ENCODE measurements at regions not wholly inside any gene's neighbourhood (a gene's known extent, or its start where the extent isn't known, plus 50 kb on each side); places are given as distances from the start of the nearest gene placed in this dataset.
"Not testable (repeated sequence)": the region's sequence is repeated elsewhere in the genome, so short reads cannot be mapped to it uniquely, and the experiment has no call there.

- intact Hi-C loops (cut with DNase I), result no loop called here
Measured at GRCh38 chr15:47129033-47129432, 588.3 kb upstream of the SEMA6D start.

GRCh38 chr15:47131450-47131849, 585.9 kb upstream of the SEMA6D start:
- H3K9me3 ChIP-seq; ATAC-seq; H3K36me3 ChIP-seq; intact Hi-C loops (cut with DNase I); H3K27ac ChIP-seq; H3K4me3 ChIP-seq; DNase-seq; H3K4me1 ChIP-seq; H3K27me3 ChIP-seq (ENCODE audit: low read depth): not testable (repeated sequence)

More at GRCh38 chr15:47129033-47129432, 588.3 kb upstream of the SEMA6D start:
- Histone ChIP-seq H3K4me1 (no peaks in the 10 kb centered on the region), H3K4me3 (no peak overlapping the region), H3K27me3 (ENCODE audit: low read depth) (no peaks in the 10 kb centered on the region), H3K36me3 (no peaks in the 10 kb centered on the region), H3K9me3 (no peaks in the 10 kb centered on the region), H3K27ac (no peak overlapping the region)
- DNase-seq (no peak), ATAC-seq (no peak)
- no peak for TF ChIP-seq CTCF (IDR thresholded peaks at IDR 0.05)

DNA sequence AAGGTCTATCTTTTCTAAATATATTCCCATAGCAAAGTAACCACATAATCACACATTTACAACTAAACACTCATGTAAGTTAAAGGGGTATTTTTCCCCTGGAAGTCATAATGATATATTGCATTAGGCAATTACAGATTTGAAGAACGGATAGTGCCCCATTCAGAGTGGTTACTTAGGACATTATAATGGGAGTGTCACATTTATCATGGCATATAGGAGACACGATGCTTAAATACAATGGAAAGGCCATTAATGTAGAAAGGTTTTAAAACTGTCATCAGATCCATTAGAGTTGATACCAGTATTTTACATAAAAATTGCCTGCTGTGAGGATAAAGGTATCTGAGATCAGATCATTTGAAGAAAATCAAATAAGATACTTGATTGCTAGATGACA, 582.0 kb upstream of the SEMA6D start:
- H3K9me3 ChIP-seq, result no peaks in the 10 kb centered on the region
- TF ChIP-seq CTCF (IDR thresholded peaks at IDR 0.05), result no peak
- H3K4me1 ChIP-seq, result no peaks in the 10 kb centered on the region
- no peaks in the 10 kb centered on the region for H3K27me3 ChIP-seq (ENCODE audit: low read depth)
- no peak for DNase-seq
- no peak overlapping the region for H3K27ac ChIP-seq
- no peak overlapping the region for H3K4me3 ChIP-seq
- no peak for ATAC-seq
- no peaks in the 10 kb centered on the region for H3K36me3 ChIP-seq
- intact Hi-C loops (cut with DNase I), result no loop called here

GRCh38 chr15:47136236-47136635, 581.1 kb upstream of the SEMA6D start:
- Histone ChIP-seq H3K4me1 (no peaks in the 10 kb centered on the region), H3K27me3 (ENCODE audit: low read depth) (no peaks in the 10 kb centered on the region), H3K27ac (no peak overlapping the region), H3K9me3 (no peaks in the 10 kb centered on the region), H3K4me3 (no peak overlapping the region), H3K36me3 (no peaks in the 10 kb centered on the region)
- ATAC-seq, result no peak
- intact Hi-C loops (cut with DNase I), result no loop called here
- DNase-seq, result no peak
- no peak for TF ChIP-seq CTCF (IDR thresholded peaks at IDR 0.05)

GRCh38 chr15:47139965-47140364, 577.3 kb upstream of the SEMA6D start:
- no peaks in the 10 kb centered on the region for H3K9me3 ChIP-seq
- H3K36me3 ChIP-seq, result no peaks in the 10 kb centered on the region
- DNase-seq (no peak), ATAC-seq (no peak)
- H3K4me3 ChIP-seq, result no peak overlapping the region
- no peaks in the 10 kb centered on the region for H3K4me1 ChIP-seq
- no peak for TF ChIP-seq CTCF (IDR thresholded peaks at IDR 0.05)
- H3K27me3 ChIP-seq (ENCODE audit: low read depth), result no peaks in the 10 kb centered on the region
- intact Hi-C loops (cut with DNase I), result no loop called here
- H3K27ac ChIP-seq, result no peak overlapping the region

- Histone ChIP-seq H3K27ac (no peak overlapping the region), H3K27me3 (ENCODE audit: low read depth) (no peaks in the 10 kb centered on the region), H3K4me1 (no peaks in the 10 kb centered on the region), H3K9me3 (no peaks in the 10 kb centered on the region), H3K36me3 (no peaks in the 10 kb centered on the region), H3K4me3 (no peak overlapping the region)
- TF ChIP-seq CTCF (IDR thresholded peaks at IDR 0.05), result no peak
- DNase-seq (no peak), ATAC-seq (no peak)
- intact Hi-C loops (cut with DNase I), result no loop called here
Measured at GRCh38 chr15:47157827-47158226, 559.5 kb upstream of the SEMA6D start.

All from lower lobe of right lung (tissue), 2 donors.